K562 (cell line): ENCODE measurements at regions not wholly inside any gene's neighbourhood (a gene's known extent, or its start where the extent isn't known, plus 50 kb on each side); places are given as distances from the start of the nearest gene placed in this dataset.

Experiments used
- ATAC-seq: fragments of 200-7000 bp; cut with Tn5 transposase; 3 replicates; pipeline ENCODE4 v1.9.1; 2020; ENCODE audit warnings: moderate library complexity
- BruUV-seq: library from RNA; stranded (reverse); fragments of 400-500 nt; replicated peaks from 2 replicates; lab custom pipeline; 2021; lab: Mats Ljungman, UMichigan
- CTCF ChIA-PET: fragments of 300-600 bp; formaldehyde crosslinking; extraction: SDS; loops from one replicate; lab custom pipeline; 2021; ENCODE audit warnings: low intra/inter-chr PET ratio; lab: Yijun Ruan, JAX
- POLR2A ChIA-PET: fragments of 300-600, 350-650 bp; sonication (Branson Sonifier 250); formaldehyde crosslinking; extraction: SDS; loops from one replicate; lab custom pipeline; 2021; ENCODE audit warnings: antibody characterized with exemption, inconsistent platforms; lab: Yijun Ruan, JAX
- DNase-seq, 4 experiments: peaks; one replicate each; pipeline versions ENCODE4 v3.0.0 to v3.0.0-alpha.2; 2011 to 2018; ENCODE audit warnings: low spot score in 3 of 4, mixed read lengths in 3 of 4; ENCODE audit errors: extremely low read depth in 1 of 4
- FAIRE-seq: peaks from 2 replicates; lab custom pipeline; 2011; peaks lifted over from hg19 to GRCh38; lab: Jason Lieb, UNC
- H2AFZ ChIP-seq: 2 replicates; pipeline ENCODE4 v1.6.0; 2011; ENCODE audit warnings: low read depth, low read length, control low read depth, inconsistent platforms
- H3K27ac ChIP-seq: fragments of 200-600 bp; 3 replicates; pipeline ENCODE4 v1.8.0; 2011; ENCODE audit warnings: low read depth, mild to moderate bottlenecking, control low read depth, inconsistent platforms, low read length, moderate library complexity, mixed read lengths; ENCODE audit errors: extremely low read depth
- H3K27me3 ChIP-seq, 2 experiments: fragments of 300-600 bp in 1 of 2; 2 replicates in 1 of 2; 3 replicates in 1 of 2; pipeline versions ENCODE4 v1.6.0 to v1.8.0; 2011; ENCODE audit warnings: inconsistent platforms in 2 of 2, low read length in 2 of 2, mild to moderate bottlenecking in 1 of 2, mixed read lengths in 1 of 2, moderate library complexity in 1 of 2; ENCODE audit not compliant: control insufficient read depth in 2 of 2, insufficient read depth in 2 of 2
- H3K36me3 ChIP-seq: fragments of 300-600 bp; 3 replicates; pipeline ENCODE4 v1.8.0; 2011; ENCODE audit warnings: mild to moderate bottlenecking, low read length, inconsistent platforms; ENCODE audit not compliant: control insufficient read depth, insufficient read depth
- H3K4me1 ChIP-seq, 2 experiments: fragments of 200-600 bp in 1 of 2; replicated peaks in 1 of 2; 2 replicates in 1 of 2; 3 replicates in 1 of 2; pipeline versions ENCODE4 v1.5.1 to v1.8.0; 2011; ENCODE audit warnings: inconsistent platforms in 2 of 2, low read length in 2 of 2, mild to moderate bottlenecking in 1 of 2, mixed read lengths in 1 of 2, moderate library complexity in 1 of 2; ENCODE audit not compliant: control insufficient read depth in 2 of 2, insufficient read depth in 2 of 2
- H3K4me2 ChIP-seq: 2 replicates; pipeline ENCODE4 v1.6.1; 2011; ENCODE audit warnings: low read length, control low read depth, inconsistent platforms, mixed read lengths; ENCODE audit not compliant: insufficient read depth
- H3K4me3 ChIP-seq: fragments of 200-600 bp; sonication (generic), shearing (Covaris generic); 2 replicates; pipeline ENCODE4 v1.5.1; 2016; ENCODE audit warnings: control low read depth, inconsistent platforms
- H3K79me2 ChIP-seq: fragments of 200-600 bp; 3 replicates; pipeline ENCODE4 v1.8.0; 2011; ENCODE audit warnings: low read length, inconsistent platforms; ENCODE audit not compliant: control insufficient read depth, insufficient read depth
- H3K9ac ChIP-seq, 2 experiments: 2 replicates each; pipeline versions ENCODE4 v1.6.0 to v1.6.1; 2011; ENCODE audit warnings: low read depth in 2 of 2, low read length in 2 of 2, control low read depth in 1 of 2, inconsistent platforms in 1 of 2, mild to moderate bottlenecking in 1 of 2, mixed read lengths in 1 of 2; ENCODE audit not compliant: insufficient read depth in 1 of 2
- H3K9me1 ChIP-seq: one replicate; pipeline ENCODE4 v1.6.0; 2011; ENCODE audit warnings: inconsistent platforms, mild to moderate bottlenecking, low read length, moderate library complexity; ENCODE audit not compliant: control insufficient read depth, insufficient read depth
- H3K9me3 ChIP-seq: replicated peaks from 2 replicates; pipeline ENCODE4 v1.5.1; 2011; ENCODE audit warnings: low read depth, low read length, inconsistent platforms; ENCODE audit not compliant: control insufficient read depth, insufficient read depth
- H4K20me1 ChIP-seq: replicated peaks from 2 replicates; pipeline ENCODE4 v1.6.1; 2011; ENCODE audit warnings: low read length, inconsistent platforms, mixed read lengths; ENCODE audit not compliant: control insufficient read depth, insufficient read depth
- BRD9 ChIP-seq: fragments of 450-650 bp; IDR thresholded peaks from 2 replicates; pipeline ENCODE4 v1.6.1; 2018; ENCODE audit warnings: low read depth; ENCODE audit not compliant: partially characterized antibody
- CEBPB ChIP-seq: fragments of 450-650 bp; IDR thresholded peaks from 2 replicates; pipeline ENCODE4 v1.6.1; 2016; ENCODE audit warnings: missing genetic modification characterization, missing compliant biosample characterization
- NCOA1 ChIP-seq: fragments of 450-650 bp; IDR thresholded peaks from 2 replicates; pipeline ENCODE4 v1.6.1; 2016; ENCODE audit warnings: low read depth
- PURB ChIP-seq: sonication (generic); formaldehyde crosslinking; IDR thresholded peaks from 2 replicates; pipeline ENCODE4 v1.9.0; 2021; ENCODE audit warnings: low read depth, mild to moderate bottlenecking, missing genetic modification reagents
- ZBTB1 ChIP-seq: sonication (generic); formaldehyde crosslinking; IDR thresholded peaks from 2 replicates; pipeline ENCODE4 v1.8.1; 2023; ENCODE audit warnings: missing genetic modification reagents, low read depth, mild to moderate bottlenecking, borderline replicate concordance
- ZNF316 ChIP-seq: fragments of 450-650 bp; IDR thresholded peaks from 2 replicates; pipeline ENCODE4 v1.6.1; 2016
- ZNF699 ChIP-seq: fragments of 250-450 bp; sonication (Bioruptor Pico); IDR thresholded peaks from 2 replicates; pipeline ENCODE4 v1.8.0; 2021; ENCODE audit warnings: mild to moderate bottlenecking, moderate library complexity; ENCODE audit not compliant: insufficient replicate concordance
- WGBS: fragments of 100-300 bp; shearing (Covaris generic); methylation state at CpG from one replicate; pipeline ENCODE4 v1.1.6; 2016; ENCODE audit warnings: low coverage, mixed read lengths; ENCODE audit not compliant: insufficient coverage; ENCODE audit errors: missing lambda C conversion rate; 5-methylcytosine and 5-hydroxymethylcytosine counted together
- in situ Hi-C: fragments of 300-500 bp; cut with MboI; formaldehyde crosslinking; loops from 4 replicates; pipeline ENCODE4 v1.15.0; 2018; ENCODE audit warnings: inconsistent platforms, mixed read lengths
- intact Hi-C: fragments of 100-400 bp; cut with micrococcal nuclease; formaldehyde crosslinking; loops from 2 replicates; pipeline ENCODE4 v1.14.2; 2022
- TF ChIP-seq, protein P1 (sequence below): fragments of 250-450 bp; sonication (Bioruptor Pico); IDR thresholded peaks from 2 replicates; pipeline ENCODE4 v1.8.0; 2021; ENCODE audit warnings: borderline replicate concordance, mild to moderate bottlenecking, moderate library complexity; ENCODE audit not compliant: poor library complexity, severe bottlenecking
- TF ChIP-seq, protein P2 (sequence below), 2 experiments: fragments of 450-650 bp; conservative IDR thresholded peaks; 2 replicates each; pipeline ENCODE4 v1.6.1; 2017; ENCODE audit warnings: mild to moderate bottlenecking in 2 of 2, moderate library complexity in 2 of 2

DNA sequence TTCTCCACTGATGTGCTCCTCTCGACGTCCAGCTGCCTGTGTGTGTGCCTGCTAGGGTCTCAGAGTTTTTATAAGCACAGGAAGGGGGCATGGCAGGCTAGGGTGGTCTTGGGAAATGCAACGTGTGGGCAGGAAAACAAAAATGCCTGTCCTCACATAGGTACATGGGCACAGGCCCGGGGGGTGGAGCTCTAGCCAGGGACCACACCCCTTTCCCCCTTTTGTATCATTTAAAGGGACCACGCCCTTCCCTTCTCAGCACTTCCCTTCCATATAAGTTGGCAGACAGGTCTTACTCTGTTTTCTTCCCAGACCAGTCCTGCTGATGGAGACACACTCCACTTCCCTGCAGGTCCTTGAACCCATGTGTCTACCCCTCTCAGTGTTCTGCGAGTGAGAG lies 645.0 kb downstream of the CBLN2 start:
- WGBS, result 0% methylated on average over 4 of the region's 6 CpGs
- FAIRE-seq (no peak), ATAC-seq (no peak), DNase-seq (no peak)
- no peaks in the 10 kb centered on the region for H3K4me1 ChIP-seq
- no peak overlapping the region for H3K4me3 ChIP-seq
- H3K27ac ChIP-seq, result no peak overlapping the region
- CTCF ChIA-PET, result no interaction called here
- in situ Hi-C loops (no loop called here), intact Hi-C loops (no loop called here)
- H2AFZ ChIP-seq, result no peak overlapping the region
- no peaks in the 10 kb centered on the region for H3K36me3 ChIP-seq
- H3K9ac ChIP-seq, result no peak overlapping the region
- no peaks in the 10 kb centered on the region for H3K9me3 ChIP-seq
- no peak overlapping the region for H3K4me2 ChIP-seq
- H3K27me3 ChIP-seq, result no peaks in the 10 kb centered on the region
- TF ChIP-seq ZBTB1 (CRISPR knock-in tag) (no peak), BRD9 (no peak), CEBPB (tag) (no peak), NCOA1 (no peak)
- TF ChIP-seq, protein P1, sequence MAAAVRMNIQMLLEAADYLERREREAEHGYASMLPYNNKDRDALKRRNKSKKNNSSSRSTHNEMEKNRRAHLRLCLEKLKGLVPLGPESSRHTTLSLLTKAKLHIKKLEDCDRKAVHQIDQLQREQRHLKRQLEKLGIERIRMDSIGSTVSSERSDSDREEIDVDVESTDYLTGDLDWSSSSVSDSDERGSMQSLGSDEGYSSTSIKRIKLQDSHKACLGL (CRISPR knock-in tag), result no peak
- H3K79me2 ChIP-seq, result no peaks in the 10 kb centered on the region
- POLR2A ChIA-PET, result no interaction called here
- H3K9me1 ChIP-seq, result no peaks in the 10 kb centered on the region
- H4K20me1 ChIP-seq, result no peaks in the 10 kb centered on the region
- BruUV-seq, result no TSS peak

DNA sequence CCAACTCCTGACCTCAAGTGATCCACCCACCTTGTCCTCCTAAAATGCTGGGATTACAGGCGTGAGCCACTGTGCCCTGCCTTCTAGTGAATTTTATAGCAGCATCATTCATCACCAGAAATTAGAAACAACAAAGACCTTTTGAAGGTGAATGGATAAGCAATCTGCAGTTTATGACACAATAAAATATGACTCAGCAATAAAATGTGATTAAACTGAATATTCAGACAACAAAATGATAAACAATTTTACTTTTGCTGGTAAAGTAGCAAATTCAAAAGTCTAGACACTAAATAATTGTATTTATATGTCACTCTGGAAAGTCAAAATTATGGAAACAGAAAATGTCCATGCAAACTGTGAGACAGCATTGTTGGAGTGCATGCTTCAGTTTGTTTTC lies 656.6 kb downstream of the CBLN2 start:
- FAIRE-seq (no peak), DNase-seq (no peak), ATAC-seq (no peak)
- H3K27ac ChIP-seq, result no peak overlapping the region
- no peak overlapping the region for H3K9ac ChIP-seq
- in situ Hi-C loops (no loop called here), intact Hi-C loops (no loop called here)
- H3K36me3 ChIP-seq, result no peaks in the 10 kb centered on the region
- no peaks in the 10 kb centered on the region for H3K27me3 ChIP-seq
- peak; percentile 21; the same call in 1 of the 2 replicates for TF ChIP-seq ZNF316
- TF ChIP-seq, protein P2, sequence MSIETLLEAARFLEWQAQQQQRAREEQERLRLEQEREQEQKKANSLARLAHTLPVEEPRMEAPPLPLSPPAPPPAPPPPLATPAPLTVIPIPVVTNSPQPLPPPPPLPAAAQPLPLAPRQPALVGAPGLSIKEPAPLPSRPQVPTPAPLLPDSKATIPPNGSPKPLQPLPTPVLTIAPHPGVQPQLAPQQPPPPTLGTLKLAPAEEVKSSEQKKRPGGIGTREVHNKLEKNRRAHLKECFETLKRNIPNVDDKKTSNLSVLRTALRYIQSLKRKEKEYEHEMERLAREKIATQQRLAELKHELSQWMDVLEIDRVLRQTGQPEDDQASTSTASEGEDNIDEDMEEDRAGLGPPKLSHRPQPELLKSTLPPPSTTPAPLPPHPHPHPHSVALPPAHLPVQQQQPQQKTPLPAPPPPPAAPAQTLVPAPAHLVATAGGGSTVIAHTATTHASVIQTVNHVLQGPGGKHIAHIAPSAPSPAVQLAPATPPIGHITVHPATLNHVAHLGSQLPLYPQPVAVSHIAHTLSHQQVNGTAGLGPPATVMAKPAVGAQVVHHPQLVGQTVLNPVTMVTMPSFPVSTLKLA (conservative IDR thresholded peaks at IDR 0.05), result no peak
- TF ChIP-seq PURB (CRISPR knock-in tag), result no peak
- TF ChIP-seq ZNF699, result no peak
- no peaks in the 10 kb centered on the region for H3K9me3 ChIP-seq
- 0% methylated on average over 1 of the region's 1 CpG for WGBS
- BruUV-seq, result no TSS peak
- H3K79me2 ChIP-seq, result no peaks in the 10 kb centered on the region
- no peaks in the 10 kb centered on the region for H3K9me1 ChIP-seq
- no peak overlapping the region for H3K4me3 ChIP-seq
- ChIA-PET POLR2A (no interaction called here), CTCF (no interaction called here)
- H3K4me1 ChIP-seq, result no peaks in the 10 kb centered on the region
- H2AFZ ChIP-seq, result no peak overlapping the region
- no peak overlapping the region for H3K4me2 ChIP-seq
- no peaks in the 10 kb centered on the region for H4K20me1 ChIP-seq
